Adrenal gland (tissue), 9 donors: ENCODE measurements at regions not wholly inside any gene's neighbourhood (a gene's known extent, or its start where the extent isn't known, plus 50 kb on each side); places are given as distances from the start of the nearest gene placed in this dataset.

ENCODE experiments used
- DNase-seq, 7 donors: peaks; one replicate each; pipeline ENCODE4 v3.0.0-alpha.2; 2019 to 2020
- H3K27ac ChIP-seq, 5 donors: fragments of 200-600 bp; sonication (generic) in 4 of 5; 1 replicate in 3 of 5; 2 replicates in 2 of 5; pipeline versions ENCODE4 v1.5.1 to v1.8.0; 2016 to 2020; ENCODE audit warnings: mild to moderate bottlenecking in 1 of 5
- H3K27me3 ChIP-seq: fragments of 200-600 bp; 2 replicates; pipeline ENCODE4 v1.8.0; 2021
- H3K36me3 ChIP-seq, 2 donors: fragments of 200-600 bp; replicated peaks in 1 of 2; 1 replicate in 1 of 2; 2 replicates in 1 of 2; pipeline versions ENCODE4 v1.5.1 to v1.8.0; 2018 to 2022
- H3K4me1 ChIP-seq, 2 donors: fragments of 200-600 bp; replicated peaks in 1 of 2; 1 replicate in 1 of 2; 2 replicates in 1 of 2; pipeline versions ENCODE4 v1.5.1 to v1.8.0; 2018 to 2021
- H3K4me3 ChIP-seq, 4 donors: fragments of 200-600 bp; sonication (generic) in 3 of 4; one replicate each; pipeline ENCODE4 v1.5.1; 2016 to 2018
- H3K9me3 ChIP-seq, 3 donors: fragments of 200-600 bp; sonication (generic) in 1 of 3; replicated peaks in 1 of 3; 1 replicate in 2 of 3; 2 replicates in 1 of 3; pipeline versions ENCODE4 v1.5.1 to v1.8.0; 2016 to 2021
- POLR2A ChIP-seq, 2 donors: fragments of 450-650 bp; IDR thresholded peaks; one replicate each; pipeline ENCODE4 v1.6.1; 2017; ENCODE audit warnings: antibody characterized with exemption in 2 of 2, mild to moderate bottlenecking in 2 of 2, moderate library complexity in 1 of 2
- WGBS, 4 donors: extraction: QIAGEN DNeasy Blood & Tissue Kit in 2 of 4; methylation state at CpG; one replicate each; pipeline versions ENCODE4 v1.1.5 to v1.1.7; 2013 to 2017; 5-methylcytosine and 5-hydroxymethylcytosine counted together
- intact Hi-C, 2 donors: fragments of 100-400 bp; cut with DNase I; formaldehyde crosslinking; loops; one replicate each; pipeline versions ENCODE4 v1.14.1 to v1.15.0; 2022 to 2023
- TF ChIP-seq, protein P1 (sequence below), 6 experiments: fragments of 450-650 bp in 4 of 6; fragments of 200-600 bp in 2 of 6; sonication (generic) in 1 of 6; IDR thresholded peaks; 1 replicate in 5 of 6; 2 replicates in 1 of 6; pipeline versions ENCODE4 v1.5.1 to v1.8.0; 2016 to 2021; ENCODE audit warnings: antibody characterized with exemption in 6 of 6, mild to moderate bottlenecking in 2 of 6, moderate library complexity in 1 of 6
- donor health status: healthy with polysubstance abuse.
- donor health status: Bipolar disorder and iron deficiency.
- donor health status: DM: yes; HTN: yes; CAD: no.
- donor health status: DM: no; HTN: no; CAD: no.
- donor health status: DM: no; HTN: no; CAD: no.

DNA sequence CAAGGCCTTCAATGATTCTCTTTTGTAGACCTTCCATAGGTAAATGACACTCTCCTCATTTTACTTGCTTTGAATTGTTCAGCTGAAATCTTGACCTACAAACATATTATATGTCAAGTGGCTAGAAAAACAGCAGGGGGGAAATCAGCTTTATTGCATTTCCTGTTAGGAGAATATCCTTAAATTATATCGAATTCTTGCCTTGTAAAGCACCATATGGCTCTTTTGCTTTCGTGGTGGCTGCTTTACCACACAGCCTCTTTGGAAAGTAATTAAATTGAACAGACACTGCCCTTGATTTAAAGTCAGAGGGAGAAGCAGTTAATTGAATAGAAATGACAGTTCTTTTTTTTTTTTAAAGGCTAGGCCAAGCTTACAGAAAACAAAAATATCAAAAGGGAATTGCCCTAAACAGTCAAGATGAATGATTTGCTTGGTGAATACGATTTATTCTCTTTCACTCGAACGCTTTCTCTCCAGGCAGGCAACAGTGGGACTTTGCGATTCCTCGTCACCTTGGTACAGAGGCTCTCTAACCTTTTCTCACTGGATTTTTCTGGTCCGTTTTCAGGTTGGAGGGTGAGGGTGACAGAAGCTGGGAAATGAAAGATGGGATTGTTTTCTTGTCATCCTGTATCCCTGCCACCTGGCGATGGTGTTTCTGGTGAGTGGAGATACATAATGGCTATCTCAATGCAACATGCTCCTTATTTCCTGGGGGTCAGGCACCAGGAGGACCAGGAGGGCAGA lies 126.0 kb downstream of the GATA3 start:
- H3K27ac ChIP-seq, result no peak overlapping the region
- DNase-seq, result no peak
- H3K27me3 ChIP-seq, result no peaks in the 10 kb centered on the region
- no peaks in the 10 kb centered on the region for H3K4me1 ChIP-seq
- no peak overlapping the region for H3K4me3 ChIP-seq
- intact Hi-C loops, result no loop called here
- no peaks in the 10 kb centered on the region for H3K9me3 ChIP-seq
- no peak for TF ChIP-seq POLR2A (IDR thresholded peaks at IDR 0.05)
- TF ChIP-seq, protein P1, sequence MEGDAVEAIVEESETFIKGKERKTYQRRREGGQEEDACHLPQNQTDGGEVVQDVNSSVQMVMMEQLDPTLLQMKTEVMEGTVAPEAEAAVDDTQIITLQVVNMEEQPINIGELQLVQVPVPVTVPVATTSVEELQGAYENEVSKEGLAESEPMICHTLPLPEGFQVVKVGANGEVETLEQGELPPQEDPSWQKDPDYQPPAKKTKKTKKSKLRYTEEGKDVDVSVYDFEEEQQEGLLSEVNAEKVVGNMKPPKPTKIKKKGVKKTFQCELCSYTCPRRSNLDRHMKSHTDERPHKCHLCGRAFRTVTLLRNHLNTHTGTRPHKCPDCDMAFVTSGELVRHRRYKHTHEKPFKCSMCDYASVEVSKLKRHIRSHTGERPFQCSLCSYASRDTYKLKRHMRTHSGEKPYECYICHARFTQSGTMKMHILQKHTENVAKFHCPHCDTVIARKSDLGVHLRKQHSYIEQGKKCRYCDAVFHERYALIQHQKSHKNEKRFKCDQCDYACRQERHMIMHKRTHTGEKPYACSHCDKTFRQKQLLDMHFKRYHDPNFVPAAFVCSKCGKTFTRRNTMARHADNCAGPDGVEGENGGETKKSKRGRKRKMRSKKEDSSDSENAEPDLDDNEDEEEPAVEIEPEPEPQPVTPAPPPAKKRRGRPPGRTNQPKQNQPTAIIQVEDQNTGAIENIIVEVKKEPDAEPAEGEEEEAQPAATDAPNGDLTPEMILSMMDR (IDR thresholded peaks at IDR 0.05), result no peak
- no peaks in the 10 kb centered on the region for H3K36me3 ChIP-seq
- 78 to 84% (median 80%) methylated on average over 9 of the region's 9 CpGs for WGBS, 4 donors

DNA sequence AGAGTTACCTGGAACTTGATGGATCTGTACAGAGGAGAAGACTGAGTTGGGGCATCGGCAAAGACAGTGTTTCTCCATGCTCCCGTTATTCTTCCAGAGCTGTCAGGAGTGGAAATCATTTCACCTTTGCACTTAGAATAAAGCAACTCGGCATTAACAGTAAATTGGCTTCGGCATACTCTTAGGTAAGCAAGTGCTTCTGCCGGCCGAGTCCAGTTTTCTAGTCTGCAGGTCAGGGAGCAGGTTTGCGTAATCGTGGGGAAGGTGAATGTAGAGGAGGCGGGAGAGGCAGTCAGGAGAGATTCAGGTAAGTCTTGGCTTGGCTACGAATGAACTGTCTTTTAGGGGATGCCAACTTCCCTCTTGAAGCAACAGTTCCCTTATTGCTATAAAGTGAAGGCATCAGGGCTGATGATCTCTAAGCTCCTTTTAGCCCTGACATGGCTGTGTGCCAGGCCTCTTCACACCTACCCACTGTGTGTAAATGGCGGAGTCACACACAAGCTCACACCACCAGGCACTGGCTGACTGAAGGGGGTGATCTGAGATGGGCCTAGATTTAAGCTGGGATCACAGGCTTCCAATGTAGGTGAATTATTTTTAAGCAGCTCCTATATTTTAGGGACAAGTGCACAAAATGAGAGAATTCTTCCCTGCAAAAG lies 127.1 kb downstream of the GATA3 start:
- no peak overlapping the region for H3K4me3 ChIP-seq
- no peaks in the 10 kb centered on the region for H3K27me3 ChIP-seq
- no peaks in the 10 kb centered on the region for H3K9me3 ChIP-seq
- WGBS, 4 donors, result 83 to 90% (median 88%) methylated on average over 11 of the region's 11 CpGs
- no peak overlapping the region for H3K27ac ChIP-seq
- intact Hi-C loops, result no loop called here
- no peaks in the 10 kb centered on the region for H3K4me1 ChIP-seq
- TF ChIP-seq, protein P1 (IDR thresholded peaks at IDR 0.05), result no peak
- no peak for TF ChIP-seq POLR2A (IDR thresholded peaks at IDR 0.05)
- no peak for DNase-seq
- no peaks in the 10 kb centered on the region for H3K36me3 ChIP-seq

DNA sequence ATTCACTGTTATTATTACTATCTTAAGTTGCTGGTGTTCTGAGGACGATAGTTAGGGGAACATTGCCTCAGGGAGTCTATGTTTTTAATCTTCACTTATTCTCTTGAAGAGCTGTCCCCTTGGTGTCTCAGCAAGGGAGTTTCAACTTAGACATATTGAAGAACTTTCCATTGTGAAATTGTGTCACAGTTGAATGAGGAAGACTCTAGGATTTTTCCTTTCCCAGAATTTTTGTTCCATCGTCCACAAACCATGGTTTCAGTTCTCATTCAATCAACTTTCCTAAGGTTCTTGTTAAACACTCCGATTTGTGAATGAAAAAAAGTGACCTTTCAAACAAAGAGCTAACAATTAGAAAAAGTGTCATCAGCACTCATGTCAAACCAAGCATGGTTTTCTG lies 128.3 kb downstream of the GATA3 start:
- no peak for TF ChIP-seq POLR2A (IDR thresholded peaks at IDR 0.05)
- TF ChIP-seq, protein P1 (IDR thresholded peaks at IDR 0.05), result no peak
- intact Hi-C loops, result no loop called here
- Histone ChIP-seq H3K4me1 (no peaks in the 10 kb centered on the region), H3K4me3 (no peak overlapping the region), H3K36me3 (no peaks in the 10 kb centered on the region), H3K27me3 (no peaks in the 10 kb centered on the region), H3K9me3 (no peaks in the 10 kb centered on the region), H3K27ac (no peak overlapping the region)
- no peak for DNase-seq
- 59 to 77% (median 64%) methylated on average over 3 of the region's 3 CpGs for WGBS, 4 donors

DNA sequence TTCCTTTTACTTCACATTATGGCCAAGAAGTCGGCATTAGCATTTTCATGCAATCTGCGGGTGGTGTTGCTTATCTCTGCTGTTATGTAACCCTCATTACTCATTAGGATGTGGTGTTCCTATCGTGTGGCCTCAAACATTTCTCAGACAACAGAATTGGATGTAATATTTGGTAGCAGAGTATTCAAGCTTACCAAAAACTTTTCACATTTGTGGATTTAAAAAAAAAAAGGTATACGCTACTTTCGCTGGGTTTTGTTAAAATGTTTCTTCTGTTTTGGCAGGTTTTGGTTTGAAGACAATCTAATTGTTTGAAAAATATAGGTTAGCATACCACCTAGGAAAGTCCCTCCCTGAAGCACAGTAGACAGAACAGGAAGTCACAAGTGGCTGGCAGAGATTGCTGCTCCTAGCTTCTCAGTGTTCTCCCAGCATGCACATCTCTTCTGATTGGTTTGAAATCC lies 128.8 kb downstream of the GATA3 start:
- Histone ChIP-seq H3K4me1 (no peaks in the 10 kb centered on the region), H3K36me3 (no peaks in the 10 kb centered on the region), H3K9me3 (no peaks in the 10 kb centered on the region), H3K4me3 (no peak overlapping the region), H3K27me3 (no peaks in the 10 kb centered on the region), H3K27ac (no peak overlapping the region)
- 34 to 45% (median 42%) methylated on average over 5 of the region's 5 CpGs for WGBS, 4 donors
- DNase-seq, result peak in 1 of 7 donors; percentile 25
- intact Hi-C loops, result no loop called here
- TF ChIP-seq, protein P1 (IDR thresholded peaks at IDR 0.05), result no peak
- TF ChIP-seq POLR2A (IDR thresholded peaks at IDR 0.05), result no peak
